ENCODE measurements at regions not wholly inside any gene's neighbourhood (a gene's known extent, or its start where the extent isn't known, plus 50 kb on each side); places are given as distances from the start of the nearest gene placed in this dataset.

GRCh38 chr13:62003452-62003851 lies 587.8 kb upstream of the PCDH20 start (continued):
- no peak for TF ChIP-seq ZNF462 (CRISPR knock-in tag; IDR thresholded peaks at IDR 0.05)

DNA sequence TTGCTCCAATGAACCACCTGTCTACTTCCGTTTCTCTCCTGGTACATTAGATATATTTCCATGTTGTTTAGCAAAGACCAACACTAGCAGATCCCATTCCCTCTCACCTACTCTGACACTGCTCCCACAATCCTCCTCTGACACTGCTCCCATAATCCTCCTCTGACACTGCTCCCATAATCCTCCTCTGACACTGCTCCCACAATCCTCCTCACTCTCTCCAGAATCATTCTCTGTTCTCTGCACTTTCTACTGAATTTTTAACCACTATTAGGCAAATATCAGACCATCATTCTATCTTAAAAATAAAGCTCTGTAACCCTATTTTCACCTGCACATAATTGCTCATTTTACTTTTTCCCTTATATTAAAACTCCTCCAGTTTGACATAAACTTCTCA lies 578.5 kb upstream of the PCDH20 start:
- DNase-seq (ENCODE audit: low spot score) (no peak), ATAC-seq (no peak)
- H3K4me3 ChIP-seq: no peak overlapping the region
- no peaks in the 10 kb centered on the region for H3K4me1 Mint-ChIP-seq
- H3K4me2 ChIP-seq: no peak overlapping the region
- peaks cover 4% of the 10 kb centered on the region; the same call in 2 of the 3 replicates for H3K9me3 Mint-ChIP-seq
- H3K79me2 ChIP-seq (replicated peaks; ENCODE audit: insufficient read depth): no peaks in the 10 kb centered on the region
- H3K9me2 ChIP-seq (ENCODE audit: insufficient read depth): no peaks in the 10 kb centered on the region
- no peak overlapping the region for H3K27ac Mint-ChIP-seq
- no peaks in the 10 kb centered on the region for H3K4me1 ChIP-seq (ENCODE audit: insufficient read depth)
- H3K36me3 Mint-ChIP-seq (ENCODE audit: low read depth): peaks cover 4% of the 10 kb centered on the region; the same call in 2 of the 3 replicates
- no peak overlapping the region for H3K4me3 Mint-ChIP-seq
- no peaks in the 10 kb centered on the region for H3K27me3 ChIP-seq (ENCODE audit: insufficient read depth)
- no peak overlapping the region for H2AFZ ChIP-seq
- H3K27ac ChIP-seq (ENCODE audit: low read depth): no peak overlapping the region
- no peaks in the 10 kb centered on the region for H4K20me1 ChIP-seq (replicated peaks; ENCODE audit: insufficient read depth)
- no peaks in the 10 kb centered on the region for H3F3A ChIP-seq (replicated peaks; ENCODE audit: low read depth)
- no peaks in the 10 kb centered on the region for H3K36me3 ChIP-seq (ENCODE audit: insufficient read depth)
- H3K27me3 Mint-ChIP-seq (ENCODE audit: insufficient read depth, low read depth, poor library complexity): peaks cover 2% of the 10 kb centered on the region
- TF ChIP-seq POLR2AphosphoS5 (IDR thresholded peaks at IDR 0.05; ENCODE audit: low read depth): no peak
- TF ChIP-seq EZH2 (IDR thresholded peaks at IDR 0.05; ENCODE audit: low read depth, unreplicated experiment): no peak
- TF ChIP-seq ETS1 (IDR thresholded peaks at IDR 0.05): no peak
- TF ChIP-seq STAT1 (IDR thresholded peaks at IDR 0.05; ENCODE audit: unreplicated experiment): no peak
- TF ChIP-seq, protein P1, sequence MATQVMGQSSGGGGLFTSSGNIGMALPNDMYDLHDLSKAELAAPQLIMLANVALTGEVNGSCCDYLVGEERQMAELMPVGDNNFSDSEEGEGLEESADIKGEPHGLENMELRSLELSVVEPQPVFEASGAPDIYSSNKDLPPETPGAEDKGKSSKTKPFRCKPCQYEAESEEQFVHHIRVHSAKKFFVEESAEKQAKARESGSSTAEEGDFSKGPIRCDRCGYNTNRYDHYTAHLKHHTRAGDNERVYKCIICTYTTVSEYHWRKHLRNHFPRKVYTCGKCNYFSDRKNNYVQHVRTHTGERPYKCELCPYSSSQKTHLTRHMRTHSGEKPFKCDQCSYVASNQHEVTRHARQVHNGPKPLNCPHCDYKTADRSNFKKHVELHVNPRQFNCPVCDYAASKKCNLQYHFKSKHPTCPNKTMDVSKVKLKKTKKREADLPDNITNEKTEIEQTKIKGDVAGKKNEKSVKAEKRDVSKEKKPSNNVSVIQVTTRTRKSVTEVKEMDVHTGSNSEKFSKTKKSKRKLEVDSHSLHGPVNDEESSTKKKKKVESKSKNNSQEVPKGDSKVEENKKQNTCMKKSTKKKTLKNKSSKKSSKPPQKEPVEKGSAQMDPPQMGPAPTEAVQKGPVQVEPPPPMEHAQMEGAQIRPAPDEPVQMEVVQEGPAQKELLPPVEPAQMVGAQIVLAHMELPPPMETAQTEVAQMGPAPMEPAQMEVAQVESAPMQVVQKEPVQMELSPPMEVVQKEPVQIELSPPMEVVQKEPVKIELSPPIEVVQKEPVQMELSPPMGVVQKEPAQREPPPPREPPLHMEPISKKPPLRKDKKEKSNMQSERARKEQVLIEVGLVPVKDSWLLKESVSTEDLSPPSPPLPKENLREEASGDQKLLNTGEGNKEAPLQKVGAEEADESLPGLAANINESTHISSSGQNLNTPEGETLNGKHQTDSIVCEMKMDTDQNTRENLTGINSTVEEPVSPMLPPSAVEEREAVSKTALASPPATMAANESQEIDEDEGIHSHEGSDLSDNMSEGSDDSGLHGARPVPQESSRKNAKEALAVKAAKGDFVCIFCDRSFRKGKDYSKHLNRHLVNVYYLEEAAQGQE (IDR thresholded peaks at IDR 0.05; ENCODE audit: unreplicated experiment): no peak
- TF ChIP-seq CTCF (conservative IDR thresholded peaks at IDR 0.05; ENCODE audit: low read depth in 2 of 2): no peak
- no peak for TF ChIP-seq CREB1 (CRISPR knock-in tag; IDR thresholded peaks at IDR 0.05; ENCODE audit: low read depth)
- TF ChIP-seq EZH2phosphoT487 (IDR thresholded peaks at IDR 0.05; ENCODE audit: unreplicated experiment): no peak
- TF ChIP-seq NANOG (IDR thresholded peaks at IDR 0.05; ENCODE audit: borderline replicate concordance): no peak
- no peak for TF ChIP-seq JUNB (IDR thresholded peaks at IDR 0.05; ENCODE audit: unreplicated experiment)
- TF ChIP-seq ZNF114 (CRISPR knock-in tag; IDR thresholded peaks at IDR 0.05): no peak
- TF ChIP-seq ZNF331 (CRISPR knock-in tag; IDR thresholded peaks at IDR 0.05; ENCODE audit: low read depth): no peak

All from GM23338 (cell line).